HG03432 (cell line): ENCODE measurements at regions not wholly inside any gene's neighbourhood (a gene's known extent, or its start where the extent isn't known, plus 50 kb on each side); places are given as distances from the start of the nearest gene placed in this dataset.
"Not testable (repeated sequence)": the region's sequence is repeated elsewhere in the genome, so short reads cannot be mapped to it uniquely, and the experiment has no call there.

Experiments
- ATAC-seq: cut with Tn5 transposase; IDR thresholded peaks from one replicate; pipeline ENCODE4 v1.9.1; 2021; ENCODE audit warnings: mild to moderate bottlenecking, moderate library complexity; ENCODE audit not compliant: unreplicated experiment

GRCh38 chrX:89350024-89350423, 571.7 kb upstream of the TGIF2LX start:
- ATAC-seq, result not testable (repeated sequence)

DNA sequence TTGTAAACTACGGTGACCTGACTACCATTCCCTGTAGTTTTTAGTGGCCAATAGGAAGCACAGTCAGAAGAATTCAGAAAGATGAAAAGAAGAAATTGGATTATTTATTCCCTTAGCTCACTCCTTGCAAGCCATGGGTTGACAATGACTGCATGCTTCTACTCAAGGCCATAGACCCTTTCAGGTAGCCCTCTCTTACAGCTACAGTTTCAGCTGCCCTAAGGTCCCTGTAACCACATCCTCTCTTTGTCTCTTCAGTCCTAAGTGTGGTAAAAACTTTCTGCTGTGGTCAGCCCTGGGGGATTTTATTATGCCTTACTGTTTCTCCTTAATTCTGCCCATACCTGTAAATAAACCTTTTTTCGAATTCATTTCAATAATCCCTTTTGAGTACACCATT, 551.8 kb upstream of the TGIF2LX start:
- peak; percentile 45 for ATAC-seq

- not testable (repeated sequence) for ATAC-seq
Observed at GRCh38 chrX:89393004-89393403, 528.7 kb upstream of the TGIF2LX start.

DNA sequence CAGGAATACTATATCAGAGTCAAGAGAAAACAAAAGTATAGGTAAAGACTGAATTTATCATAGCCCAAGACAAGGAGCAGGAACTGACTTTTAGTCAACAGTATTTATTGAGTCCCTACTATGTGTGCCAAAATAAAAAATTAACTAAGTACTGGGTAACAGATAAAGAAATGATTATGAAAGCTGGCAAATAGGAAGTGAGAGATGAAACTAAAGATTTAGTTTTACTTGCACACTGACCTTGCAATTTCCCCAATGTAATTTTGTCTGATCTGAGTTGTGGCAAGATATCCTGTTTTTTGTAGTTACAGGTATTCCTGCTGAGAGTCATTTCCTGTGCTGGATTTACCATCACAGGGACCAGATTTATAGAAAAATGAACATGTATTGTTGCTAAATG, 518.9 kb upstream of the TGIF2LX start:
- not testable (repeated sequence) for ATAC-seq

DNA sequence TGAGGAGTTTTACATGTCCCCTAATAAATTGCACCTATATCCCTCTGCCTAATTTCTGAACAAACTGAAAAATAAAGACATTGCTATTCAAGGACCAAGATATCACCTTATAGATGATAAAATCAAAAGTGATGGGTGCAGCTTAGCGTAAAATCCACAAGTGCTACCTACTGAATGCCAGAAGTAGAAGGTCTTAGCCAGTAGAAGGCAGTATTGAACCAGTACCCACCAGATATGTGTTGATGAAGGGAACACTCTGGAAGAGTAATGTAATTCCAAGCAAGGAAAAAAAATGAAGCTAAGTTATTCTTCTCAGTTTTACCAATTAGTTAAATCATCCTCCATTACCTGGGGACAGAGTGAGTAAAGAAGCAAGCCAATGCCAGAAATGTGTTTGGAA, 516.6 kb upstream of the TGIF2LX start:
- ATAC-seq, result not testable (repeated sequence)

GRCh38 chrX:89416930-89417329, 504.8 kb upstream of the TGIF2LX start:
- ATAC-seq, result not testable (repeated sequence)

DNA sequence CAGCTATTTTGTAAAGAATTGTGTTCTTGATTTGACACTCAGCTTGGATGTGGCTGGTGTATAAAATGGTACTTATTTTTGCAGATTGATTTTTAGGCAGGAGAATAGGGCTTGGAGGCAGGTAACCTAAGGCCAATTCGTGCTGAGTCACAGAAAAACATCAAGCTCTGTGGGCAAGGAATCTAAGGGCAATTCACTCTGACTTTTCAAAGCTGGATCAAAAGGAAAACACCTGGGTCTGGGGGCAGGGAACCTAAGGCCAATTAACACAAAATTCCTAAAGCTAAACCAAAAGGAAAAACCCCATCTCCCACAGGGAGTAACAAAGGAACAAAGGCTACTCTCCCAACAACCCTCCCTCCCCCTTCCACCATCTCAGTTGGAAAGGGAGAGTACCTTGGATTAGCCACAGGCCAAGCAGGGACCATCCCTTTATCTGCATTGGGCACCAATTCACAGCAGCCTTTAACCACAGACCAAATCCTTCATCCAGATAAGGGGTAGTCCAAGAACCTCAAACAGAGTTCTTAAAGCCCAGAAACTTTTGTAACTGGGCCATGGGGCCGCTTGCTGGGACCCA, 489.0 kb upstream of the TGIF2LX start:
- not testable (repeated sequence) for ATAC-seq
